GM12891 (cell line): ENCODE measurements at regions not wholly inside any gene's neighbourhood (a gene's known extent, or its start where the extent isn't known, plus 50 kb on each side); places are given as distances from the start of the nearest gene placed in this dataset.

Source experiments
- PAX5 ChIP-seq: IDR thresholded peaks from 2 replicates; pipeline ENCODE4 v1.6.1; 2011; ENCODE audit warnings: low read length, moderate library complexity, mild to moderate bottlenecking; ENCODE audit not compliant: insufficient read depth, severe bottlenecking
- POLR2A ChIP-seq: IDR thresholded peaks from 2 replicates; pipeline ENCODE4 v1.6.1; 2011; ENCODE audit warnings: low read depth, low read length, control low read depth
- POLR2AphosphoS5 ChIP-seq: IDR thresholded peaks from 2 replicates; pipeline ENCODE4 v1.6.1; 2011; ENCODE audit warnings: low read depth, low read length, control low read depth

- TF ChIP-seq POLR2A: no peak
- no peak for TF ChIP-seq POLR2AphosphoS5
- no peak for TF ChIP-seq PAX5
Observed at GRCh38 chr6:140779991-140780596, 1352.6 kb upstream of the GJE1 start.
